WTC11 (cell line): ENCODE measurements at regions not wholly inside any gene's neighbourhood (a gene's known extent, or its start where the extent isn't known, plus 50 kb on each side); places are given as distances from the start of the nearest gene placed in this dataset.
"Not testable (repeated sequence)": the region's sequence is repeated elsewhere in the genome, so short reads cannot be mapped to it uniquely, and the experiment has no call there.

Experiments
- ATAC-seq: fragments of 200-7000 bp; cut with Tn5 transposase; 2 replicates; pipeline ENCODE4 v1.10.0; 2021; ENCODE audit warnings: mild to moderate bottlenecking, moderate library complexity
- CTCF ChIA-PET: fragments of 300-600 bp; sonication (Branson Sonifier 250); formaldehyde crosslinking; loops from one replicate; lab custom pipeline; 2021; ENCODE audit warnings: antibody characterized with exemption; lab: Charles Lee
- POLR2A ChIA-PET: fragments of 350-600 bp; sonication (Branson Sonifier 250); formaldehyde crosslinking; loops from one replicate; lab custom pipeline; 2021; ENCODE audit warnings: antibody characterized with exemption; lab: Charles Lee
- DNase-seq: peaks from one replicate; pipeline ENCODE4 v3.0.0; 2021; ENCODE audit warnings: low spot score
- H3K27ac Mint-ChIP-seq: 2 replicates; pipeline ENCODE4 v1.8.0; 2021; ENCODE audit warnings: mixed read lengths
- H3K27me3 Mint-ChIP-seq: 2 replicates; pipeline ENCODE4 v1.8.0; 2021; ENCODE audit warnings: low read depth, mild to moderate bottlenecking, moderate library complexity, mixed read lengths
- H3K36me3 Mint-ChIP-seq: 2 replicates; pipeline ENCODE4 v1.8.0; 2021; ENCODE audit warnings: mixed read lengths
- H3K4me1 Mint-ChIP-seq: 2 replicates; pipeline ENCODE4 v1.8.0; 2022; ENCODE audit warnings: mixed read lengths
- H3K4me3 Mint-ChIP-seq: 2 replicates; pipeline ENCODE4 v1.8.0; 2021; ENCODE audit warnings: mild to moderate bottlenecking, moderate library complexity, mixed read lengths
- H3K9me3 Mint-ChIP-seq: 2 replicates; pipeline ENCODE4 v1.8.0; 2021; ENCODE audit warnings: mixed read lengths
- ELF4 ChIP-seq: sonication (generic); formaldehyde crosslinking; IDR thresholded peaks from 2 replicates; pipeline ENCODE4 v1.8.1; 2022; ENCODE audit warnings: low read depth, mild to moderate bottlenecking, moderate library complexity, missing genetic modification reagents
- KAT7 ChIP-seq: sonication (generic); formaldehyde crosslinking; IDR thresholded peaks from 2 replicates; pipeline ENCODE4 v1.8.1; 2023; ENCODE audit warnings: missing genetic modification reagents, mild to moderate bottlenecking, borderline replicate concordance
- NR1H2 ChIP-seq: sonication (generic); formaldehyde crosslinking; IDR thresholded peaks from 2 replicates; pipeline ENCODE4 v1.9.0; 2021; ENCODE audit warnings: mild to moderate bottlenecking, moderate library complexity, missing genetic modification reagents
- NR3C1 ChIP-seq: sonication (generic); formaldehyde crosslinking; conservative IDR thresholded peaks from 2 replicates; pipeline ENCODE4 v1.8.1; 2023; ENCODE audit warnings: low read depth, mild to moderate bottlenecking, missing genetic modification reagents
- TCF7 ChIP-seq: sonication (generic); formaldehyde crosslinking; IDR thresholded peaks from 2 replicates; pipeline ENCODE4 v1.8.0; 2022; ENCODE audit warnings: mild to moderate bottlenecking, low read depth, missing genetic modification reagents, moderate library complexity
- TEAD1 ChIP-seq: sonication (generic); formaldehyde crosslinking; IDR thresholded peaks from 2 replicates; pipeline ENCODE4 v1.8.0; 2022; ENCODE audit warnings: mild to moderate bottlenecking, missing genetic modification reagents
- ZNF396 ChIP-seq: fragments of 250-450 bp; sonication (Bioruptor Pico); IDR thresholded peaks from 2 replicates; pipeline ENCODE4 v1.8.0; 2021; ENCODE audit warnings: mild to moderate bottlenecking, moderate library complexity, borderline replicate concordance
- TF ChIP-seq, protein P1 (sequence below): sonication (generic); formaldehyde crosslinking; IDR thresholded peaks from 2 replicates; pipeline ENCODE4 v1.8.1; 2023; ENCODE audit warnings: mild to moderate bottlenecking, missing genetic modification reagents, moderate library complexity
- TF ChIP-seq, protein P2 (sequence below): fragments of 250-450 bp; sonication (Bioruptor Pico); conservative IDR thresholded peaks from 2 replicates; pipeline ENCODE4 v1.9.0; 2021; ENCODE audit warnings: mild to moderate bottlenecking
- TF ChIP-seq, protein P3 (sequence below): sonication (generic); formaldehyde crosslinking; IDR thresholded peaks from 2 replicates; pipeline ENCODE4 v1.8.1; 2022; ENCODE audit warnings: missing genetic modification reagents, borderline replicate concordance
- TF ChIP-seq, protein P4 (sequence below): fragments of 250-450 bp; sonication (Bioruptor Pico); IDR thresholded peaks from 2 replicates; pipeline ENCODE4 v1.9.0; 2021; ENCODE audit warnings: mild to moderate bottlenecking
- TF ChIP-seq, protein P5 (sequence below): sonication (generic); formaldehyde crosslinking; conservative IDR thresholded peaks from 2 replicates; pipeline ENCODE4 v1.8.1; 2022; ENCODE audit warnings: mild to moderate bottlenecking, missing genetic modification reagents
- TF ChIP-seq, protein P6 (sequence below): fragments of 250-450 bp; sonication (Bioruptor Pico); IDR thresholded peaks from 2 replicates; pipeline ENCODE4 v1.9.0; 2021; ENCODE audit warnings: moderate library complexity, mild to moderate bottlenecking, inconsistent platforms, borderline replicate concordance

DNA sequence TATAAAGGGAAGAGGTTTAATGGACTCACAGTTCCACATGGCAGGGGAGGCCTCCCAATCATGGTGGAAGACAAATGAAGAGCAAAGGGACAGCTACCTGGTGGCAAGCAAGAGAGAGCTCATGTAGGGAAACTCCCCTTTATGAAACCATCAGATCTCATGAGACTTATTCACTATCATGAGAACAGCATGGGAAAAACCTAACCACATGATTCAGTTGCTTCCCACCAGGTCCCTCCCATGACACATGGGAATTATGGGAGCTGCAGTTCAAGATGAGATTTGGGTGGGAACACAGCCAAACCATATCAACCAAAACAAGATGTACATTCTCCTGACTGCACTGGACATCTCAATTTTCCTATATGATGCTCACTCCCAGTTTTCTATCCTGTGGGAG lies 174.4 kb upstream of the CCDC54 start:
- POLR2A ChIA-PET, ATAC-seq, H3K27me3 Mint-ChIP-seq, H3K4me3 Mint-ChIP-seq, H3K36me3 Mint-ChIP-seq, H3K9me3 Mint-ChIP-seq, H3K4me1 Mint-ChIP-seq, CTCF ChIA-PET, H3K27ac Mint-ChIP-seq, DNase-seq: not testable (repeated sequence)

DNA sequence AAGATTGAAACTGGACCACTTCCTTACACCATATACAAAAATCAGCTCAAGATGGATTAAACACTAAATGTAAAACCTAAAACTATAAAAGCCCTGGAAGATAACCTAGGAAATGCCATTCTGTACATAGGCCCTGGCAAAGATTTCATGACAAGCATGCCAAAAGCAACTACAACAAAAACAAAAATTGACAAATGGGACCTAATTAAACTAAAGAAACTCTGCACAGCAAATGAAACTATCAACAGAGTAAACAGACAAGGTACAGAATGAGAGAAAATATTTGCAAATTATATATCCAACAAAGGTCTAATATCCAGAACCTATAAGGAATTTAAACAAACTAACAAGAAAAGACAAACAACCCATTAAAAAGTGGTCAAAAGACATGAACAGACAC lies 173.1 kb upstream of the CCDC54 start:
- CTCF ChIA-PET = interaction anchor here (2.8 kb wide), 1 partner anchor 12 kb away, joined by 7 read pairs; no protein-coding TSS in a partner anchor
- DNase-seq (no peak), ATAC-seq (no peak)
- TF ChIP-seq KAT7 = no peak
- no peak for TF ChIP-seq NR3C1 (CRISPR knock-in tag)
- no peak for TF ChIP-seq ZNF396 (CRISPR knock-in tag)
- TF ChIP-seq, protein P1, sequence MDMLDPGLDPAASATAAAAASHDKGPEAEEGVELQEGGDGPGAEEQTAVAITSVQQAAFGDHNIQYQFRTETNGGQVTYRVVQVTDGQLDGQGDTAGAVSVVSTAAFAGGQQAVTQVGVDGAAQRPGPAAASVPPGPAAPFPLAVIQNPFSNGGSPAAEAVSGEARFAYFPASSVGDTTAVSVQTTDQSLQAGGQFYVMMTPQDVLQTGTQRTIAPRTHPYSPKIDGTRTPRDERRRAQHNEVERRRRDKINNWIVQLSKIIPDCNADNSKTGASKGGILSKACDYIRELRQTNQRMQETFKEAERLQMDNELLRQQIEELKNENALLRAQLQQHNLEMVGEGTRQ (CRISPR knock-in tag) = no peak
- TF ChIP-seq, protein P2, sequence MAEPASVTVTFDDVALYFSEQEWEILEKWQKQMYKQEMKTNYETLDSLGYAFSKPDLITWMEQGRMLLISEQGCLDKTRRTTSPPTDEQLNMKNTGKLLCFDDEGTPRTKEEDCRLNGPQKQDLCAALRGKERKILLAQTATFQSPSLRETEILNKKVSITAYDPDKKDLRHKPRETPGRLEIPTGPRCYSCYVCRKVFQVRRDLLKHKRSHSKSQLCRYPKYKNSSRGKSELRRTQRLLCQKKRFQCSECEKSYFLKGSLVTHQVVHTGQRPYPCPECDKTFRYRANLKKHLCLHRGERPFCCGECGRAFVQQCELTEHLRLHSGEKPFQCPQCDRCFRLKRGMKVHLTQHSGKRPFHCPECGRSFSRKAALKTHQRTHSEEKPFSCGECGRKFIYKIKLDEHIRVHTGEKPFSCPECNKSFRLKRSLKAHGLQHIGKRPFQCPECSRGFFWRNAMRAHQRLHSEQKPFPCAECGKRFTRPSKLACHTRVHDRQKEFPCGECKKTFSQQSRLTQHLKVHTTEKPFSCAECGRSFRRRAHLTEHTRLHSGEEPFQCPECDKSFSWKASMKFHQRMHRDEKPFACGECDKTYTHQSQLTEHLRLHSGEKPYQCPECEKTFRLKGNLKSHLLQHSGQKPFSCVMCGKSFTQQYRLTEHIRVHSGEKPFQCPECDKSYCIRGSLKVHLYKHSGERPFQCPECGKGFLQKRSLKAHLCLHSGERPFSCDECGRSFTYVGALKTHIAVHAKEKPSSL = no peak
- TF ChIP-seq, protein P3, sequence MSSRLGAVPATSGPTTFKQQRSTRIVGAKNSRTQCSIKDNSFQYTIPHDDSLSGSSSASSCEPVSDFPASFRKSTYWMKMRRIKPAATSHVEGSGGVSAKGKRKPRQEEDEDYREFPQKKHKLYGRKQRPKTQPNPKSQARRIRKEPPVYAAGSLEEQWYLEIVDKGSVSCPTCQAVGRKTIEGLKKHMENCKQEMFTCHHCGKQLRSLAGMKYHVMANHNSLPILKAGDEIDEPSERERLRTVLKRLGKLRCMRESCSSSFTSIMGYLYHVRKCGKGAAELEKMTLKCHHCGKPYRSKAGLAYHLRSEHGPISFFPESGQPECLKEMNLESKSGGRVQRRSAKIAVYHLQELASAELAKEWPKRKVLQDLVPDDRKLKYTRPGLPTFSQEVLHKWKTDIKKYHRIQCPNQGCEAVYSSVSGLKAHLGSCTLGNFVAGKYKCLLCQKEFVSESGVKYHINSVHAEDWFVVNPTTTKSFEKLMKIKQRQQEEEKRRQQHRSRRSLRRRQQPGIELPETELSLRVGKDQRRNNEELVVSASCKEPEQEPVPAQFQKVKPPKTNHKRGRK (CRISPR knock-in tag) = no peak
- TF ChIP-seq, protein P4, sequence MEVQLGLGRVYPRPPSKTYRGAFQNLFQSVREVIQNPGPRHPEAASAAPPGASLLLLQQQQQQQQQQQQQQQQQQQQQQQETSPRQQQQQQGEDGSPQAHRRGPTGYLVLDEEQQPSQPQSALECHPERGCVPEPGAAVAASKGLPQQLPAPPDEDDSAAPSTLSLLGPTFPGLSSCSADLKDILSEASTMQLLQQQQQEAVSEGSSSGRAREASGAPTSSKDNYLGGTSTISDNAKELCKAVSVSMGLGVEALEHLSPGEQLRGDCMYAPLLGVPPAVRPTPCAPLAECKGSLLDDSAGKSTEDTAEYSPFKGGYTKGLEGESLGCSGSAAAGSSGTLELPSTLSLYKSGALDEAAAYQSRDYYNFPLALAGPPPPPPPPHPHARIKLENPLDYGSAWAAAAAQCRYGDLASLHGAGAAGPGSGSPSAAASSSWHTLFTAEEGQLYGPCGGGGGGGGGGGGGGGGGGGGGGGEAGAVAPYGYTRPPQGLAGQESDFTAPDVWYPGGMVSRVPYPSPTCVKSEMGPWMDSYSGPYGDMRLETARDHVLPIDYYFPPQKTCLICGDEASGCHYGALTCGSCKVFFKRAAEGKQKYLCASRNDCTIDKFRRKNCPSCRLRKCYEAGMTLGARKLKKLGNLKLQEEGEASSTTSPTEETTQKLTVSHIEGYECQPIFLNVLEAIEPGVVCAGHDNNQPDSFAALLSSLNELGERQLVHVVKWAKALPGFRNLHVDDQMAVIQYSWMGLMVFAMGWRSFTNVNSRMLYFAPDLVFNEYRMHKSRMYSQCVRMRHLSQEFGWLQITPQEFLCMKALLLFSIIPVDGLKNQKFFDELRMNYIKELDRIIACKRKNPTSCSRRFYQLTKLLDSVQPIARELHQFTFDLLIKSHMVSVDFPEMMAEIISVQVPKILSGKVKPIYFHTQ = no peak
- no peaks in the 10 kb centered on the region for H3K36me3 Mint-ChIP-seq
- no peaks in the 10 kb centered on the region for H3K27me3 Mint-ChIP-seq
- POLR2A ChIA-PET = no interaction called here
- no peaks in the 10 kb centered on the region for H3K9me3 Mint-ChIP-seq
- no peak overlapping the region for H3K4me3 Mint-ChIP-seq
- H3K4me1 Mint-ChIP-seq = peaks cover 13% of the 10 kb centered on the region
- no peak overlapping the region for H3K27ac Mint-ChIP-seq

DNA sequence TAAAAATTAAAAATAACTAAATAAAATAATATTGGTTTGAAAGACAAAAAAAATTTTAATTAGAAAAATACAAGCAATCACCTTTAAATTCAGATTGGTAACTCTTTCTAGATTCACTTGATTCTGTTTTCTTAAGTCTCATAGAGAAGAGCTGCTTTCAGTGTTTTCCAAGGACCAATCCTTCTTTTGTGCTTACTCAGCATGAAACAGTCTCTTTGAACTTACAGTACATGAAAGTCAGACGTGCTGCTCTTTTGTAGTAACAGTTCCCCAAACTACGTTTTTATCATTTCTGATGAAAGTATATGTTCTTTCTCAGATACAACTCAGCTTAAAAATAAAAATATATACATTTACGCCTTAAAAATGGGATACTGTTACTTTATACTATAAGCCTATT lies 171.9 kb upstream of the CCDC54 start:
- H3K4me1 Mint-ChIP-seq = peaks cover 13% of the 10 kb centered on the region
- POLR2A ChIA-PET = no interaction called here
- ATAC-seq = no peak

More for the DNA sequence above, 171.9 kb upstream of the CCDC54 start:
- no peak for DNase-seq
- no peaks in the 10 kb centered on the region for H3K9me3 Mint-ChIP-seq
- CTCF ChIA-PET = interaction anchor here (1.6 to 2.8 kb wide), 3 partner anchors 11 to 208 kb away, joined by 4 to 7 read pairs (median 5); no protein-coding TSS in a partner anchor
- no peak overlapping the region for H3K27ac Mint-ChIP-seq
- TF ChIP-seq TCF7 (CRISPR knock-in tag) = no peak
- no peak for TF ChIP-seq TEAD1 (CRISPR knock-in tag)
- no peak for TF ChIP-seq NR1H2
- TF ChIP-seq, protein P5, sequence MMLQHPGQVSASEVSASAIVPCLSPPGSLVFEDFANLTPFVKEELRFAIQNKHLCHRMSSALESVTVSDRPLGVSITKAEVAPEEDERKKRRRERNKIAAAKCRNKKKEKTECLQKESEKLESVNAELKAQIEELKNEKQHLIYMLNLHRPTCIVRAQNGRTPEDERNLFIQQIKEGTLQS (CRISPR knock-in tag) = no peak
- no peak for TF ChIP-seq ELF4 (CRISPR knock-in tag)
- TF ChIP-seq, protein P6, sequence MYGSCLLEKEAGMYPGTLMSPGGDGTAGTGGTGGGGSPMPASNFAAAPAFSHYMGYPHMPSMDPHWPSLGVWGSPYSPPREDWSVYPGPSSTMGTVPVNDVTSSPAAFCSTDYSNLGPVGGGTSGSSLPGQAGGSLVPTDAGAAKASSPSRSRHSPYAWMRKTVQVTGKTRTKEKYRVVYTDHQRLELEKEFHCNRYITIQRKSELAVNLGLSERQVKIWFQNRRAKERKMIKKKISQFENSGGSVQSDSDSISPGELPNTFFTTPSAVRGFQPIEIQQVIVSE (CRISPR knock-in tag) = no peak
- no peaks in the 10 kb centered on the region for H3K27me3 Mint-ChIP-seq
- no peaks in the 10 kb centered on the region for H3K36me3 Mint-ChIP-seq
- no peak overlapping the region for H3K4me3 Mint-ChIP-seq
